Skeletal muscle tissue (tissue), 3 donors: ENCODE measurements at regions not wholly inside any gene's neighbourhood (a gene's known extent, or its start where the extent isn't known, plus 50 kb on each side); places are given as distances from the start of the nearest gene placed in this dataset.
"Not testable (repeated sequence)": the region's sequence is repeated elsewhere in the genome, so short reads cannot be mapped to it uniquely, and the experiment has no call there.

Experiments used
- H3K27ac ChIP-seq: one replicate; pipeline ENCODE4 v1.7.0; 2013; ENCODE audit warnings: mild to moderate bottlenecking, low read depth, low read length, inconsistent platforms
- H3K27me3 ChIP-seq, 3 donors: one replicate each; pipeline ENCODE4 v1.7.0; 2013; ENCODE audit warnings: low read length in 3 of 3; ENCODE audit not compliant: control insufficient read depth in 3 of 3, insufficient read depth in 3 of 3
- H3K36me3 ChIP-seq, 3 donors: one replicate each; pipeline ENCODE4 v1.7.0; 2013; ENCODE audit warnings: low read length in 3 of 3; ENCODE audit not compliant: control insufficient read depth in 3 of 3, insufficient read depth in 3 of 3
- H3K4me1 ChIP-seq, 3 donors: one replicate each; pipeline ENCODE4 v1.7.0; 2013; ENCODE audit warnings: low read length in 3 of 3, mild to moderate bottlenecking in 3 of 3; ENCODE audit not compliant: control insufficient read depth in 3 of 3, insufficient read depth in 3 of 3
- H3K4me3 ChIP-seq, 3 donors: one replicate each; pipeline ENCODE4 v1.7.0; 2013; ENCODE audit warnings: low read length in 3 of 3
- H3K9ac ChIP-seq, 3 donors: one replicate each; pipeline ENCODE4 v1.7.0; 2013; ENCODE audit warnings: low read length in 3 of 3, mild to moderate bottlenecking in 3 of 3, moderate library complexity in 2 of 3, low read depth in 1 of 3
- H3K9me3 ChIP-seq, 3 donors: one replicate each; pipeline ENCODE4 v1.7.0; 2013; ENCODE audit warnings: low read length in 3 of 3; ENCODE audit not compliant: control insufficient read depth in 3 of 3
- donor health status: Osteomylitis.

DNA sequence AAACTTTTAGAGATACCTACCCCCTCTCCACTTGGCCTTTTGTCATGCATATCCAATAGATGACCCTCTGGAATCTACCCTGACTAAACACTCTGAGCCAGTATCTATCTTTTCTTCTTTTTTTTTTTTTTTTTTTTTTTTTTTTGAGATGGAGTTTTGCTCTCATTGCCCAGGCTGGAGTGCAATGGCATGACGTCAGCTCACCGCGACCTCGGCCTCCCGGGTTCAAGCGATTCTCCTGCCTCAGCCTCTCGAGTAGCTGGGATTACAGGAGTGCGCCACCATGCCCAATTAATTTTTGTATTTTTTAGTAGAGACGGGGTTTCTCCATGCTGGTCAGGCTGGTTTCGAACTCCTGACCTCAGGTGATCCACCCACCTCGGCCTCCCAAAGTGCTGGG is 50.8 kb upstream of the GRIN2B start:
- not testable (repeated sequence) for H3K36me3 ChIP-seq, H3K4me3 ChIP-seq, H3K4me1 ChIP-seq, H3K9me3 ChIP-seq, H3K27ac ChIP-seq, H3K9ac ChIP-seq, H3K27me3 ChIP-seq

DNA sequence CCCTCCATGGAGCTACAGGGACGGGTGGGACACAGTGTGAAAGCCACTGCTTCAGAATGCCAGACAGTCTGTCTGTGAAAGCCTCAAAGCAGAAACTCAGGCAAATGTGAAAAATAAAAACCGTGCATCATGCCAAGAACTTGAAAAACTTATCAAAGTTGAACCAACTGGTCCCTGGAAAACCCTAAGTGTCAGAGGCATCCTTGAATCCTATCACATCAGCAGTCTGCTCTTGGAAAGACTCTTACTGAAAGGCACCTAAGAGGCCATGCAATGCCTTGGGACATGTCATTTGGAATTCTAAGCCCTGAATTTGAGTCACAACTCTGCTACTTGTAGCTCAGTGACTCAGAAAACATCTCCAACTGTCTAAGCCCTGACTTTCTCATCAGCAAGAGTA is 62.4 kb upstream of the GRIN2B start:
- Histone ChIP-seq H3K4me3 (no peak overlapping the region), H3K36me3 (no peaks in the 10 kb centered on the region), H3K27me3 (no peaks in the 10 kb centered on the region), H3K9ac (no peak overlapping the region), H3K27ac (no peak overlapping the region), H3K4me1 (no peaks in the 10 kb centered on the region), H3K9me3 (no peaks in the 10 kb centered on the region)

DNA sequence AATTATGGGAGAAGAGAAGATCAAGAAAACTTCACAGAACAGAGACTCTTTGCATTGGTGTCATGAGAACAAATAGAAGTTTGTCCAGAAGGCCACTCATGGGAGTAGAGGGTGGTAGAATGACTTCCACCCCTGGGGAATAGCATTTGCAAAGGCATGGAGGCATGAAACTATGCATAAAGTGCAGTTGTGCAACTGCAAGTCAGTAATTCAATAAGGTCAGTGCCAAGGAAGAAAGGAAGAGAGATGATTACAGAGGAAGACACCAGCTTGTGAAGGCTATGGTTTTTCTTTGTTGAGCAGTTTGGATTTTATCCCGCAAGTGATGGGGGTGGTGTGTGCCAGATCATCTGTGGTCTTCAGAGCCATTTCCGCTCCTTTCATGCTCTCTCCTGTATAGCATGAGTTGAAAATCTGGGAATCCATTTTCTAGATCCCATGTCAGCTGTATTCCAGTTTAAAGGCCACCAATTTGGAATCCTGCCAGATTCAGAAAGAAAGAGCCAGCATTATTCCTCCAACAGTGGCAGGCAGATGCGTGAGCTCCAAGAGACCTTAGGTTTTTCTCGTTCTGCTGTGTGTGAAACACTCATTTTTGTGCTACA is 67.6 kb upstream of the GRIN2B start:
- no peak overlapping the region for H3K27ac ChIP-seq
- no peak overlapping the region for H3K9ac ChIP-seq
- H3K27me3 ChIP-seq = no peaks in the 10 kb centered on the region
- H3K4me3 ChIP-seq = no peak overlapping the region
- no peaks in the 10 kb centered on the region for H3K4me1 ChIP-seq
- H3K9me3 ChIP-seq = no peaks in the 10 kb centered on the region
- no peaks in the 10 kb centered on the region for H3K36me3 ChIP-seq

DNA sequence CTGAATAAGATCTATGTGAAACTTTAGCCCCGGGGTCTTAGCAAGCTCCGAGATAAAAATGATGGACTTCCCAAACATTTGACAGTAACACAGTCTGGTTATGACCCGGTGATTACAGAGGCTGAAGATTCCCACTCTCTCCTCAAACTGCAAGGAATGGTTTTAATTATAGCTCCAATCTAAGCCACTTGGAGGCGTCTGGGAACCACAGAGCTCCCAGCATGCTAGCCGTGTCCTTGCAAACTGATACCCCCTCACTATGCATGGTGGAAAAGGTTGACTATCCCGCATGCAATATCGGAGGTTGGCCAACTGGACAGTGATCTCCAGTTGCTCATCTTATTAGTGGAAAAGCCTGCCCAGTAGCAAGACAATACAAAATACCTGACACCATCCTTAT is 76.5 kb upstream of the GRIN2B start:
- Histone ChIP-seq H3K9ac (no peak overlapping the region), H3K4me1 (no peaks in the 10 kb centered on the region), H3K27ac (no peak overlapping the region), H3K9me3 (no peaks in the 10 kb centered on the region), H3K27me3 (no peaks in the 10 kb centered on the region), H3K4me3 (no peak overlapping the region), H3K36me3 (no peaks in the 10 kb centered on the region)

DNA sequence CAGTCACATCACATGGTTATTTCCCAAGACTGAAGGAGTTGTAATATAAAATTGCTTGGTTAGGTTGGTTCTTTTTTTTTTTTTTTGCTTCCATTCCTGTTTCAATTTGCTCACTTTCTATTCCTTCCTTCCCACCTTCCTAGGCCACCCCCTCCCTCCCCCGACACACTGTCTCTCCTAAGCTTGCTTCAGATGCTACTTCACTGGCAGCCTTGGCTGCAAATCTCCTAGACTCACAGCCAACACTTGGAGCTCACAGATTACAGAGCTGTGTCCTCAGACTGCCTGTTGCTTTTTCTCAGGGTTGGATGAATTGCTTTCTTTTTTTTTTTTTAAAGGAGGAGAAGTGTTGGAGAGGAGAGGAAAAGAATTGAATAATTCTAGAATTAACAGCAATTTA is 77.3 kb upstream of the GRIN2B start:
- H3K27me3 ChIP-seq = no peaks in the 10 kb centered on the region
- no peak overlapping the region for H3K27ac ChIP-seq
- no peaks in the 10 kb centered on the region for H3K4me1 ChIP-seq
- H3K9me3 ChIP-seq = no peaks in the 10 kb centered on the region
- H3K4me3 ChIP-seq = no peak overlapping the region
- H3K9ac ChIP-seq = no peak overlapping the region
- H3K36me3 ChIP-seq = no peaks in the 10 kb centered on the region

DNA sequence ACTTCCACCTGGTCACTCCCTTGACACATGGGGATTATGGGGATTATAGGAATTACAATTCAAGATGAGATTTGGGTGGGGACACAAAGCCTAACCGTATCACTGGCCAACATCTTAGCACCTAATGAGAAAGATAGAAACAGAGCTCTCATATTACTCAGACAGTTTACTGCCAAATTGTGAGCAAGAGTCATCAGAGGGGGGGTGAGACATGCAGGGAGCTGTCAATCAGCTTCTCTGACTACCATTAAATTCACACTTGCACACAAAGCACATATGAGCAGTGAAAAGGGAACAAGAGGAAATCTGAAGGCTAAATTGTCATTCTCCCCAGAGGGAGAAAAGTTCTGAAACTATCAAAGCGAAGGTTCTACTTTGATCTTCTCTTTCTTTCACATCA is 78.1 kb upstream of the GRIN2B start:
- H3K36me3 ChIP-seq = no peaks in the 10 kb centered on the region
- H3K9me3 ChIP-seq = no peaks in the 10 kb centered on the region
- no peaks in the 10 kb centered on the region for H3K27me3 ChIP-seq
- no peaks in the 10 kb centered on the region for H3K4me1 ChIP-seq
- no peak overlapping the region for H3K4me3 ChIP-seq
- H3K27ac ChIP-seq = no peak overlapping the region
- no peak overlapping the region for H3K9ac ChIP-seq

DNA sequence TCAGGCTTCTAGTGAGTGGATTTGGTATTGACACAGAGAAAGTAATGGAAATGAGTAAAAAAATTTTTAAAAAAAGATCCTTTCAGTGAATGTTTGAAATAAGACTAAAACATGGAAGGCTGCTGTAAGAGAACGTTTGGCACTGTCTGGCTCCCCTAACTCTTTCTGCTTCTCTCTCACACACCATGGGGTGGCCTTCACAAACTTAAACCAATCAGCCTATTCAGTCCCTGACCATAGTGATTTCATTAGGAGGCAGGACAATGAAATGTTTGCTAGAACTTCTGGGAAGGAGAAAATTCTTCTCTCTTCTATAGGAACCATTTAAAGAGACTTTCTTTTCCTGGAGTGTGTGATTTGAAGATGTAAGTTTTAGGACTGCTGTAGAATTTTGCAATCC is 84.2 kb upstream of the GRIN2B start:
- Histone ChIP-seq H3K27ac (no peak overlapping the region), H3K9ac (no peak overlapping the region), H3K9me3 (no peaks in the 10 kb centered on the region), H3K4me3 (no peak overlapping the region), H3K4me1 (no peaks in the 10 kb centered on the region), H3K27me3 (no peaks in the 10 kb centered on the region), H3K36me3 (no peaks in the 10 kb centered on the region)

DNA sequence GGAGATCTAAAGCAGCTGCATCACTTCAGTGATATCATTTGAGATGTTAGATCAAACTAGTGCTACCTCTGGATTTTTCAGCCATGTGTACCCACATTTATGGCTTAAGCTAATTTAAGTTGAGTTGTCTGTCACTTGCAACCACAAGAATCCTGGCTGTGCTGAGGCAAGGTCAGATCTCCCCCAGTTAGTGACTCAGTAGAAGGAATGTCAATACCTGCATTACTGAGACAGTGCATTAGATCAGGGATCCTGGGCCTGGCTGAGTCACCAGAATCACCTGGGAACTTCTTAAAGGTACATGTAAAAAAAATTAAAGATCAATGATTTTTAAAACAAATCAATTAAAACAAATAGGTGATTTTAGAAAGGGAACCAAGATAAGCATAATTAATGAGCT is 84.6 kb upstream of the GRIN2B start:
- Histone ChIP-seq H3K36me3 (no peaks in the 10 kb centered on the region), H3K27ac (no peak overlapping the region), H3K4me3 (no peak overlapping the region), H3K9me3 (no peaks in the 10 kb centered on the region), H3K9ac (no peak overlapping the region), H3K27me3 (no peaks in the 10 kb centered on the region), H3K4me1 (no peaks in the 10 kb centered on the region)

DNA sequence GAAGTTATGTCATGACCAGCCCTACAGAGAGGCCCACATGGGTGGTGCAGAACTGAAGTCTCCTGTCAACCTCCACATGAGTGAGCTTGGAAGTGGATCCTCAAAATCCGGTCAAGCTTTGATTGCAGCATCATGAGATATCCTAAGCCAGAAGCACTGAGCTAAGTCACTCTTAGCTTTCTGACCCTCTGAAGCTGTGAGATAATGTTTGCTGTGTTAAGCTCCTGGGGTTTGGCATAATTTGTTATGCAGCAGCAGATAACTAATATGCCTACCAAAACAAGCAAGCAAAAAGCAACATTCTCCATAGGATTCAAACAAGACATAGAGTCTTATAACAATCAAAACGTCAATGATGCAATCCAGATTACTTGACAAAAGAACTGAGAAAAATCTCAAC is 87.6 kb upstream of the GRIN2B start:
- Histone ChIP-seq H3K9me3 (no peaks in the 10 kb centered on the region), H3K36me3 (no peaks in the 10 kb centered on the region), H3K4me1 (no peaks in the 10 kb centered on the region), H3K4me3 (no peak overlapping the region), H3K9ac (no peak overlapping the region), H3K27me3 (no peaks in the 10 kb centered on the region), H3K27ac (no peak overlapping the region)

DNA sequence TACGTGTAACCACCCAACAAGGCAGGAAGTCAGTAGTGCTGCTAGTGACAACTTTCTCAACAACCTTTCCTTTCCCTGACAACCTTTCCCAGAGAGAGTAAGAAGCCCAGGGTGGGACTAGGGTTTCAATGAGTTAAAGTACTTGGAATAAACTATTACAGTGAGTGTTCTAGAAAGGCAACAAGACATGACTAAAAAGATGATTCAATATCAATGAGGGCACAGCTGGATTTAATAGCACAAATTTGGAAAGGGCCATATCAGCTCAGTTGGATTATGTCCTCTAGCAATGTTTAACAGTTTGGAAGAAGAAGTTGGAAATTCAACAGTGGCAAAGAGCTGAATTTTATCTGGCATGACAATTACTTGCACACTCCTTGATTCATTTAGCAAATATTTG is 90.4 kb upstream of the GRIN2B start:
- Histone ChIP-seq H3K36me3 (no peaks in the 10 kb centered on the region), H3K4me3 (no peak overlapping the region), H3K9me3 (peaks cover 0 to 2% (median 0%) of the 10 kb centered on the region in 3 donors), H3K27ac (no peak overlapping the region), H3K4me1 (no peaks in the 10 kb centered on the region), H3K9ac (no peak overlapping the region), H3K27me3 (no peaks in the 10 kb centered on the region)

DNA sequence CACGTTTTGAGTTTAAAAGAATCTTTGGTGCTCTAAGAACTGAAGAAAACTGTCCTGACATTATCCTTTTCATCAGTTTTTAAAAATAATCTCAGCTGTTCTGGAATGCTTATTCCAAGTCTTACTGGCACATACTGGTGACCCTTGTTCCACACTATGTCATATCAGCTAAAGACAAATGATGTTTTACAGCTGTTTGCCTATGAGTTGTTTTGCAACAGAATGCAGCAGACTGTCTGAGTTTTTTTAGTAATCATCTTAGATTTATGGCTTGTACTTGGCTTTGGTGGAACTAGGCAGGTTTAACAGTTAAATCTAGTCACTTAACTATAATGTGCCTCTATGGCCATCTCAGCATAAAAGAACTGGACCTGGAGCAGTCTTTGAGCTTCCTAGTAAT is 91.6 kb upstream of the GRIN2B start:
- H3K36me3 ChIP-seq = no peaks in the 10 kb centered on the region
- peaks cover 0 to 3% (median 0%) of the 10 kb centered on the region in 3 donors for H3K9me3 ChIP-seq
- no peaks in the 10 kb centered on the region for H3K4me1 ChIP-seq
- no peaks in the 10 kb centered on the region for H3K27me3 ChIP-seq
- no peak overlapping the region for H3K27ac ChIP-seq
- no peak overlapping the region for H3K4me3 ChIP-seq
- H3K9ac ChIP-seq = no peak overlapping the region
